Embryonic facial prominence (tissue), 1 donor: ENCODE measurements at regions not wholly inside any gene's neighbourhood (a gene's known extent, or its start where the extent isn't known, plus 50 kb on each side); places are given as distances from the start of the nearest gene placed in this dataset.
"Not testable (repeated sequence)": the region's sequence is repeated elsewhere in the genome, so short reads cannot be mapped to it uniquely, and the experiment has no call there.

Experiments
- DNase-seq: peaks from one replicate; pipeline ENCODE4 v3.0.0-alpha.2; 2016; ENCODE audit errors: extremely low spot score

- no peak for DNase-seq
Observed at GRCh38 chr7:112937651-112938415, 147.6 kb upstream of the TMEM168 start.

DNA sequence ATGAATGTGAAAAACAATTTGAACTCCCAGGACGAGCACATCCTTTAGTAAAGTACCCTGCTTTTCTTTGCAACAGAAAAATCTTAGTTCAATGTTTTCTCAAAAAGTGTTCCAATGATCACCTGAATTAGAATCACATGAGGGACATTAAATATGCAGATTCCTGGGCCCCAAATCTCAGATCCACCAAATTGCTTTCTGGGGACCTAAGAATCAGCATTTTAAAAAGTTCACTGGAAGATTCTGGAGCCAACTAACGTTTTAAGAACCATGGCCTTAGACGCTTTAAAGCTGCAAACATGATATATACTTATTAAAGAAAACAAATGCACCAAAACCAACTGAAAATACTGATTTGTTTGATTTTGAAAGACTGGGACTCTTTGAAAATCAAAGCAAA is 143.4 kb upstream of the TMEM168 start:
- DNase-seq = no peak

GRCh38 chr7:112930787-112931186 is 140.6 kb upstream of the TMEM168 start:
- no peak for DNase-seq

DNA sequence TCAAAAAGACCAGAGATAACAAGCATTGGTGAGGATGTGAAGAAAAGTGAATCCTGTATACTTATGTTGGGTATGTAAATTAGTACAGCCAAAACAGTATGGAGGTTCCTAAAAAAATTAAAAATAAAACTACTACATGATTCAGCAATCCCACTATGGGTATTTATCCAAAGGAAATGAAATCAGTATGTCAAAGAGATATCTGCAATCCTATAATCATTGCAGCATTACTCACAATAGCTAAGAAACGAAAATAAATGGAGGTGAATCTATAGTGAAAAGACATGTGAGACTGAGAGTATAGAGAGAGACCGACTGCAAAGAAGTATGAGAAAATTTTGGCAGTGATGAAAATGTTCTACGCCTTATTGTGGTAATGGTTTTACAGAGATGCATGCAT is 139.2 kb upstream of the TMEM168 start:
- DNase-seq = no peak

- no peak for DNase-seq
Observed at GRCh38 chr7:112926018-112926417, 135.8 kb upstream of the TMEM168 start.

- DNase-seq = not testable (repeated sequence)
Observed at GRCh38 chr7:112922546-112922945, 132.4 kb upstream of the TMEM168 start.

DNA sequence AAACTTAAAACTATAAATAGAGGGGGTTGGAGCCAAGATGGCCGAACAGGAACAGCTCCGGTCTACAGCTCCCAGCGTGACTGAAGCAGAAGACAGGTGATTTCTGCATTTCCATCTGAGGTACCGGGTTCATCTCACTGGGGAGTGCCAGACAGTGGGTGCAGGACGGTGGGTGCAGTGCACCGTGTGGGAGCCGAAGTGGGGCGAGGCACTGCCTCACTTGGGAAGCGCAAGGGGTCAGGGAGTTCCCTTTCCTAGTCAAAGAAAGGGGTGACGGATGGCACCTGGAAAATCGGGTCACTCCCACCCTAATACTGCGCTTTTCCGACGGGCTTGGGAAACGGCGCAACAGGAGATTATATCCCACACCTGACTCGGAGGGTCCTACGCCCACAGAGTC is 126.2 kb upstream of the TMEM168 start:
- DNase-seq = not testable (repeated sequence)

- no peak for DNase-seq
Observed at GRCh38 chr7:112908086-112908485, 117.9 kb upstream of the TMEM168 start.

- DNase-seq = no peak
Observed at GRCh38 chr7:112907658-112908057, 117.5 kb upstream of the TMEM168 start.

DNA sequence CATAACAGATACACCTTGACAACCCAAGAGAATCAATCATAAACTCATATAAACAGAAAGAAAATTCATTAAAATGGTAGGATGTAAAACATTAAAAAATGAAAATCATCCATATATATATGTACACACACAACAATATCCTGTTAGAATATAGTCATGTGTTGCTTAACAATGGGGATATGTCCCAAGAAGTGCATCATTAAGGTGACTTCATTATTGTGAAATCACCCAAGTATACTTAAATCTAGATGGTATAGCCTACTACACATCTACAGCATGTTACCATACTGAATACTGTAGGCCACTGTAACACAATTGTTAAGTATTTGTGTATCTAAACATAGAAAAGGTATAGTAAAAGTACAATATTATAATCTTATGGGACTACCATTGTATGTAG is 115.8 kb upstream of the TMEM168 start:
- no peak for DNase-seq

GRCh38 chr7:112905413-112905812 is 115.2 kb upstream of the TMEM168 start:
- no peak for DNase-seq

GRCh38 chr7:112898432-112899290 is 108.5 kb upstream of the TMEM168 start:
- DNase-seq = no peak

GRCh38 chr7:112897839-112898431 is 107.7 kb upstream of the TMEM168 start:
- DNase-seq = no peak

- DNase-seq = no peak
Observed at GRCh38 chr7:112896026-112896601, 105.9 kb upstream of the TMEM168 start.

- no peak for DNase-seq
Observed at GRCh38 chr7:112892263-112892662, 102.1 kb upstream of the TMEM168 start.

- DNase-seq = no peak
Observed at GRCh38 chr7:112891698-112892097, 101.5 kb upstream of the TMEM168 start.

GRCh38 chr7:112889834-112890438 is 99.7 kb upstream of the TMEM168 start:
- no peak for DNase-seq

DNA sequence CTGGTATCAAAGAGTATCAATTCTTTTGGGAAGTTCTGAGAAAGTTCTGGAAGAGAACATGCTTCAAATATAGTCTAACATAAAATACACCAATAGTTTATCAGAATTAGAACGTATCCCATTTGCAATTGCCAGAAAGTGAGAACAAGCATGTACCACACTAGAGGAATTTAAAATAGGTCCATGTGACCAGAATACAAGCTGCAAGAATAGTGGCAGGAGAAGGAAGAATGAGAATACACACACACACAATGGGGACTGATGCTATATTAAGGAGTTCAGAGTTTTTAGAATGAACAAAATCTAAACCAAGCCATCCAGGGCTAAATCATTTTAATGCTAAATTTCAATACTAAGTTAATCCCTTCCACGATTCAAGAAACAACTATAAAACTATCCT is 99.1 kb upstream of the TMEM168 start:
- DNase-seq = no peak

DNA sequence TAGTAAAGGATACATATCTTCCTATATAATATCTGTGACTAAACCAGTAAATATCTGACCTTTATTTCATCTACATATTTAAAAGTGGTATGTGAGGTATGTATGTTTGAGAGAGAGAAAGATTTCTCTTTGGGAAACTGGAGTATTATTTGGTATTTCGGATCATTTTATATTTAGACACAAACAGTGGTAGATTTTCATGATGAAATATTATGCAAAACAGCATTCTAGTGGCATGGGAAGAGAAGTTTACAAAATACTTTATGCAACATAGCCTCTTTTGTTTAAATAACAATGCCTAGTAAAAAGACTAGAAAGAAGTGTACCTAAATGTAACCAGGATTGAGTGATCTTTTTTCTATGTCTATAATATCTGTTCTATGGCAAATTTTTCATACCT is 98.6 kb upstream of the TMEM168 start:
- no peak for DNase-seq

- DNase-seq = no peak
Observed at GRCh38 chr7:112887976-112888375, 97.8 kb upstream of the TMEM168 start.

GRCh38 chr7:112887337-112887736 is 97.1 kb upstream of the TMEM168 start:
- no peak for DNase-seq

- no peak for DNase-seq
Observed at GRCh38 chr7:112886208-112886607, 96.0 kb upstream of the TMEM168 start.
